ENCODE measurements at regions not wholly inside any gene's neighbourhood (a gene's known extent, or its start where the extent isn't known, plus 50 kb on each side); places are given as distances from the start of the nearest gene placed in this dataset.

DNA sequence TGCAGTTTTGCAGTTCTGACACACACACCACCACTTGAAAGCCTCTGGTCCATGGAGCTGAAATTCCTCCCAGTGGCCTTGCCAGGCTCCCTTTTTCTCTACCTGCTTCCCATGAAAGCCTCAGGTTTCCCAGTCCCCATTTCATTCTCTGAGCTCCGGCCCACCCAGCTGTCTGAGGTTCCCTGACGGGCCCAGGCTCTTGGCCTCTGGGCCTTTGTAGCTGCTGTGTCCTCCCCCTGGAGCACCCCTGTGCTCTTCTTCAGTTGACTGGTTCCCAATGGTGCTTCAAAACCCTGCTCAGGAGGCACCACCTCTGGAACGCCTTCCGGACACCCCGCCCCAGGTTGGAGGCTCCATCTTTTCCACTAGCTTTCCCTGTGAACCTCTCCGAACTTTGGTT is 155.9 kb upstream of the SHB start:
- DNase-seq, result no peak

- no peak for DNase-seq
These were observed 147.5 kb upstream of the SHB start for GRCh38 chr9:38216572-38216971.

DNA sequence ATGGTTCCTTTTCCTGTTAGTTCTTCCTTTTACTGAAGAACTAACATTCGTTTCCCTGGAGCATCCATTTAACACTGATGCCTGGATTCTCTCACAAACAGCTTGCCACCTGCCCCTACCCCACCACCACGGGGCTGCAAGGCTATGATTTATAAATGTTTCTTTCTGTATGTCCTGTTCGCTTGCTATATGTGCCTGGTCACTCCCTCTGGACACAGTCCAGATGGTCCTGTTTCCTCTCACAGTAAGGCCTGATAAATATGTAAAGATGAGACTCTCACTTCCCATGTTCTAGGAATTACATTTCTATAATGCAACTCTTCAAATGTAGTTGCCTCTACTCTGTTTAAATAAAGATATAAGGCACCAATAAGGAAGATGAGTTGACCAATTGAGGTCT is 146.4 kb upstream of the SHB start:
- DNase-seq, result no peak

- DNase-seq, result no peak
These were observed 145.4 kb upstream of the SHB start for GRCh38 chr9:38214432-38214831.

- DNase-seq, result no peak
These were observed 144.7 kb upstream of the SHB start for GRCh38 chr9:38213631-38214299.

DNA sequence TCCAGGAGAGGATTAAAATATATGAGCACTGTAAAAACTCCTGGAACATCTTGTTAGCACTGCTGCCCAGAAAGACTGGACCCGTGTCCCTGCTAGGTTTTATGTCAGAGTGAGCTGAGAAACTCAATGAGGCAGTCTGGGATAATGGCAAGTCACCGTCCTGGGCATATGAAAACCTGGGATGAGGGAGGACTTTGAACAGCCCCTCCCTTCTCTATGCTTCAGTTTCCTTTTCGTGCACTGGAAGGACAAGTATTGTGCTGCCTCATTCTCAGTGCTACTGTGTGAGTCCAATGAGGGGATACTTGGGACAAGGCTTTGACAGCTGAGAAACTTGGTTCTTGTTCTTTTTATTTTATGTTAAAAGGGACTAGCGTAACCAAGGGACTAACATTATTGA is 143.0 kb upstream of the SHB start:
- DNase-seq, result no peak

DNA sequence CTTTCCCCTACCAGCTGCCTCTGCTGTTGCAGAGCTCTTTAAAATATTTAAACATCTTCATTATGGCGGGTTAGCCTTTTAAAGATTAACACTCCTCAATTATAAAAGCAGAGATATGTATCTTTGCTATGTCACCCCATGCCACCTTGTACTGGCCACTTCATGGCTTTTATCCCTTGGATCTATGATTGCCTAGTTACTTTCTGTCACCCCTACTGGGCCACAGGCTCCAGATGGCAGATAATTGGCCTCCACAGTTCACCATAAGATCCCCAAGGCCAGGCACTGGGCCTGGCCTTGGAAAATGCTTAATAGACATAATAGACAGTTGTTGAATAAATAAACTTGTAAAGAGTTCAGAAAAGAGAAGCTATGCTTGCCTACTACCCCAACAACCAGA is 142.0 kb upstream of the SHB start:
- no peak for DNase-seq

DNA sequence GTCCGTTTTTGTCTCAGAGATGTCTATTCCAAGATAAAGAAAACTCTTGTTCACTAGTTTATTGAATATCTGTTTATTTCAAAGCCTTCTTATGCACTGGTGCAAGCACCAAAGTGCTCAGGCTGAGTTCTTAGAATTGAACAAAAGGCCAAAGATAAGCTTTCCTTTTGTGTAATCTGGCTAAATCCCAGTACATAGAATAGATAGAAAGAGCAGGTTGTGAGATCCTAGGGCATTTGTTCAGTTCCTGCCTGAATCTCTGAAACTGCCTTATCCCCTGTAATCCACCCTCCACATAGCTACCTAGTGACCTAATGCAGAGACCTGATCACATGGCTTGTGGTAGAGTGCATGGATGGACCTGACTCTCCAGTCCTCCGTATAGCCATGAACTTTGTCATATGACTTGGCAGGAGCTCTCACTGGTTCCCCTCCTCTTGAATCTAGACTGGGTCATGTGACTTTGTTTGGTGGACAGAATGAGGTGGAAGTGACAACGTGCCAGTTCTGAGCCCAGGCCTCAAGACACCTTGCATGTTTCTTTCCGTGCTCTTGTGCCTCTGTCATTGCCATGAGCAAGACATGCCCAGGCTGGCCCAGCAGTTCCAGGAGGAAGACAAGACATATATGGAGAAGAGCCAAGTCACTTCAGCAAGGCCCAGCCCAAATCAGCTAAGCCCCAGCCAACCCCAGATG is 139.3 kb upstream of the SHB start:
- DNase-seq, result no peak

GRCh38 chr9:38207247-38207778 is 138.3 kb upstream of the SHB start:
- DNase-seq, result no peak

GRCh38 chr9:38205279-38205678 is 136.3 kb upstream of the SHB start:
- DNase-seq, result no peak

GRCh38 chr9:38202336-38202938 is 133.4 kb upstream of the SHB start:
- DNase-seq, result no peak

GRCh38 chr9:38201844-38202243 is 132.8 kb upstream of the SHB start:
- no peak for DNase-seq

- DNase-seq, result no peak
These were observed 131.4 kb upstream of the SHB start for GRCh38 chr9:38200431-38200830.

GRCh38 chr9:38198140-38198539 is 129.1 kb upstream of the SHB start:
- DNase-seq, result no peak

- DNase-seq, result no peak
These were observed 127.7 kb upstream of the SHB start for GRCh38 chr9:38196714-38197113.

DNA sequence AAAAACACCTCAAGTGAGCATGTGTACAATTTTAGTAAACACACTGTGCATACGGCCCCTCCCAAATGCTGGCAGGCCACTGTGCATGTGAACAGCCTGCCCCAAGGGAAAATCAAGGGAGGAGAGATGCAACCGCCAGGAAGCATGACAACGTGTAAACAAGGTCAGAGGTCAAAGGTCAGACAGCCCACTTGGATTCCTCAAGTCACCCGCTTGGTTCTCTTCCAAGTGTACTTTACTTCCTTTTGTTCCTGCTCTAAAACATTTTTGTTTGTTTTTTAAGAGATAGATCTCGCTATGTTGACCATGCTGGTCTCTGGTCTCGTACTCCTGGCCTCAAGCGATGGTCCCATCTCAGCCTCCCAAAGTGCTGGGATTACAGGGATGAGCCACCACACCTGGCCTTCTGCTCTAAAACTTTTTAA is 126.7 kb upstream of the SHB start:
- DNase-seq, result no peak

GRCh38 chr9:38194870-38195269 is 125.8 kb upstream of the SHB start:
- DNase-seq, result no peak

DNA sequence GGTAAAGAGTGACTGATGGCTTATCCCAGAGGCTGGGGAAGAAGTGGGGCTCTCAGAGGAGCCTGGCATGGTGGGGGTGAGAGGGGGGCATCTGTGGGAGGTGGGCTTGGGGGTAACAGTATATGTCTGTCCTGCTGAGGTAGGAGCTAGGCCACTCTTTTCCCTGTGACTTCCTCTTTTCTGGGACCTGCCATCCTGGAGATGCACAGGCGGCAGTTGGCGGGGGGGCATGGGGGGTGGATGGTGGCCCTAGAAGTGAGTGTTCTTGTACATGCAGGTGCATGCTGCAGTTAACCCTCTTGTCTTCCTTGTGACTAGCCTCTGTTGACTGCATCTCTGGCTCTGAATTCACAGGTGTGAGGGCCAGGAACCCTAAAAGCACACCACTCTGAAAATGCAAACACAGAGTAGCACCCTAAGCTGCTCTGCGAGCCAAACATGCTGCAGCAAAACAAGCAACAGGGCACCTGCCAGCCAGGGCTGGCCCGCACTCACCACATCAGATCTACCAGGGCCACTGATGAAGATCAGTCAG is 123.8 kb upstream of the SHB start:
- DNase-seq, result no peak

DNA sequence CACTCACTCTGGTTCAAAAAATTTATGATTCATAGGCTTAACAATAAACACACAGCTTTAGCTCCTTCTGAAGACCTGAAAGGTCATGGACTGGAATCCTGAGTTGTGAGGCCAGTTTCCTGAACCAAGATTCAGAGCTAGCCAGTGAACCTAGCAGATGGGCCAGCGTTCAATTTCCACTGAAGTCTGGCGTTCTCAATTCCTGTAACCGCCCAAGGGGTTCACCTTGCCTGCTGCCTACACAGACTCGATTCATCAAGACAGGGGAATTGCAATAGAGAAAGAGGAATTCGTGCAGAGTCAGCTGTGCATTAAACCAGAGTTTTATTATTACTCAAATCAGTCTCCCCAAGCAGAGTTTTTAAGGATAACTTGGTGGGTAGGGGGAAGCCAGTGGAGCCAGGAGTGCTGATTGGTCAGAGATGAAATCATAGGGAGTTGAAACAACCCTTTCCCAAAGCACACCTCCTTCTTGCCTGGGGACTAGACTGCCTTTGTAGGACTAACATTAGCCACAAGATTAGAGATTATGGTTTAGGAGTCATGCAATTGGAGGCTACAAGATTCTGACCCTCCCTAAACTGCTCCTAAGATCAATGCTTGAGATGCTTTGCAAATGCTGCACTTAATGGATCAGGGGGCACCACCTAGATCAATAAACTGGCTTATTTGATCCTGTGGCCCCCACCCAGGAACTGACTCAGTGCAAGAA is 117.5 kb upstream of the SHB start:
- DNase-seq, result no peak

DNA sequence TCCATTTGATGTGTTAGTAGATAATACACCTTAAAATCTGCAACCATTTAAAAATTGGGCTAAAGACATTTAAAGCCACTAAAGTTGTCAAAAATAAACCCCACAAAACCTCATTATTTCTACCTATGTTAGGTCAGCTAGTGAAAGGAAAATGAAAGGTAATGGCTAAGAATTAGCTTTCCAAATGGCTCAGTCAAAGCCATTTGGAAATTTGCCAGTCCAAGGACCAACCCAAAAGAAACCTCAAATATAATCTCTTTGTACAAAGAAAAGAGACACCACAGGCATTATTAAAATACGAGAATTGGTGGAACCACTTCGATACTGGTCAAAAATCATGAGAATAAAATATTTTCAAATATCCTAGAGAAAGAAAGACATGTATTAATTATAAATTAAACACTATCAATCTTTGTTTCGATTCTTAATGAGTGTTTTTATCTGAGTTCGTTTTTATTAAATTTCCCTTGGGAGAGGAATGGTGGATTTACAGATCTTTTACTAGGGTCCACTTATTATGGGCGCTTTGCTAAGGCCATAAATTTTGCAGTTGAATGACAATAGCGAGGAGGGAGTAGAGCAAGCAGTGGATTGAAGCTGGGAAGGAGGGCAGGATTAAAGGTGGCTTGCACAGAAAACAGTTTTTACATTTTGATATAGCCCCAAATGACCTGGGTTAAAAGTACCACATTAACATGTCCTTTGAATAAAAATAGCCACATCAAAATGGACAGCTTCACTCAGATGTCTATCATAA is 116.8 kb upstream of the SHB start:
- DNase-seq, result no peak

DNA sequence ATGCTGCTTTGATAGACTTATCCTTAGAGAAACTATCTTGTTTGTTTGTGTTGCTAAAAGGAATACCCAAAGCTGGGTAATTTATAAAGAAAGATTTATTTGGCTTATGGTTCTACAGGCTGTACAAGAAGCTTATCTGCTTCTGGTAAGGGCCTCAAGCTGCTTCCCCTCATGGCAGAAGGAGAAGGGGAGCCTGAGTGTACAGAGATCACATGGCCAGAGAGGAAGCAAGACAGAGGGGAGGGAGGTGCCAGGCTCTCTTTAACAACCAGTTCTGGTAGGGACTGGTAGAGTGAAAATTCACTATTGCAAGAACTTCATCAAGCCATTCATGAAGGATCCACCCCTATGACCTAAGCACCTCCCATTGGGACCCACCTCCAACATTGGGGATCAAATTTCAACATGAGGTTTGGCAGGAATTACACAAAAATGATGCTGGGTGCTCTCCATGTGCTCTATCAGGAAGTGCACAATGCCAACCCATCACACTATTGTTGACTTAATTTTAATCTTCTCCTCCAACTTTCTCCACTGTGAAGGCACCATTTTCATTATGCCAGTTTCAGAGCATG is 115.1 kb upstream of the SHB start:
- no peak for DNase-seq

DNA sequence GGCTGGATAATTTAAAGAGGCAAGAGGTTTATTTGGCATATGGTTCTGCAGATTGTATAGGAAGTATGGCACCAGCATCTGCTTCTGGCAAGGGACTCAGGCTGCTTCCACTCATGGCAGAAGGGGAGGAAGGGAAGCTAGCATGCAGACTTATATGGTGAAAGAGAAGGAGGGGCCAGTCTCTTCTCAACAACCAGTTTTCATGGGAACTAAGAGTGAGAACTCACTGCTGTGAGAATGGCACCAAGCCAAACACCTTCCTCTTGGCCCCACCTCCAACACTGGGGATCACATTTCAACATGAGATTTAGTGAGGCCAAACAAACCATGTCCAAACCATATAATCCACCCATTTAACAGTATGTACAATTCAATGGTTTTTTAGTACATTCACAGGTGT is 113.3 kb upstream of the SHB start:
- no peak for DNase-seq
